ENCODE measurements at regions not wholly inside any gene's neighbourhood (a gene's known extent, or its start where the extent isn't known, plus 50 kb on each side); places are given as distances from the start of the nearest gene placed in this dataset.
A peak's percentile ranks its signal among the peaks of the same experiment; 100 is the strongest.
"Not testable (repeated sequence)": the region's sequence is repeated elsewhere in the genome, so short reads cannot be mapped to it uniquely, and the experiment has no call there.

DNA sequence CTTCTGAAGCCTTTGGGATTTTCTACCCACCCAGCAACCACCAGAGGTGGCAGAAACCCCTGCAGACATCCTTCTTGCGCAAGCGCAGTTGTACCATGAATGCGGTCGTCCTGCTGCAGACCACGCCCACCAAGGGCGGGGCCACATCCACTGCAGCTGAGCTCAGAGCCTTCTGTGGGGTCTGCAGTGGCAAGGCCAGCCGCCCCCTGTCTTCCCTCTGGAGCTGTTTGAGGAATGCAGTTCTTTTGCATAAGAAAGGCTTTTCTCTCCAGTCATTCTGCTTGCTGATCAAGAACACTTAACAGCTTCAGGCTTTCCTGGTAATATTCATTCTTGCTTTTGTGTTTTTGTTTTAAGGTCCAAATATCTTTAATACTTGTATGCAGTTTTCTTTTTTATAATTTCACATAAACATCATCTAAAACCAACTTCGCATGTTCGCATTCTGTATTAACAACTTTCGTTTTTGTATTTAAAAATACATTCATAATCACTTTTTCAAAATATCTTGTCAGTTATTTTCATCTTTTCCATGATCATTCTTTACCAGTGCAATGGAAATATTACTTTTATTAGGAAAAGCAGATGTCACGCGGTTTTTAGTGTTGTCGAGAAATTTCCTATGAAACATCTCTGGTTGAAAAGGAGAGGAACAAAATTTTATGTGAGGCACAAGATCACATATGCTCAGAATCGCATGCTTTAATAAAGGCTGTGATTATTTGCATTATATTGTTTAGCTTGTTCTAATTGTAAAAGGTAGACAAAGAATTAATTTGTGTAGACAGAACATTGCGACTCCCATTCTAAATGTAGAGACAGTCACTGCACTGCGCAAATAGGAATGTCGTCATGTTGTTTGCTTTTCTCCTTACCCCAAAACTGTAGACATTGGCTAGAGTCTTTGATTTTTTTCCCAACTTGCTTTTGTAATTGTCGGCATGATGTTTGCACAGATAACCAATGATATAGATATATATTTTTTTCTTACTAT, 98.1 kb upstream of the SNRPN start:
- H3K4me3 Mint-ChIP-seq = no peak overlapping the region
- intact Hi-C loops (cut with micrococcal nuclease) = no loop called here
- no peak overlapping the region for H3K27ac Mint-ChIP-seq
- no peaks in the 10 kb centered on the region for H3K9me3 Mint-ChIP-seq
- H3K27me3 Mint-ChIP-seq (ENCODE audit: low read depth) = peaks cover 13% of the 10 kb centered on the region
- no peaks in the 10 kb centered on the region for H3K4me1 Mint-ChIP-seq (ENCODE audit: low read depth)
- no peak for DNase-seq
- no peaks in the 10 kb centered on the region for H3K36me3 Mint-ChIP-seq (ENCODE audit: low read depth)
- CTCF ChIA-PET = no interaction called here

GRCh38 chr15:24857763-24858162, 97.0 kb upstream of the SNRPN start:
- H3K4me1 Mint-ChIP-seq (ENCODE audit: low read depth) = no peaks in the 10 kb centered on the region
- DNase-seq = no peak
- CTCF ChIA-PET = no interaction called here
- no peak overlapping the region for H3K27ac Mint-ChIP-seq
- no peak overlapping the region for H3K4me3 Mint-ChIP-seq
- intact Hi-C loops (cut with micrococcal nuclease) = no loop called here
- peaks cover 3% of the 10 kb centered on the region for H3K9me3 Mint-ChIP-seq
- no peaks in the 10 kb centered on the region for H3K36me3 Mint-ChIP-seq (ENCODE audit: low read depth)
- H3K27me3 Mint-ChIP-seq (ENCODE audit: low read depth) = peaks cover 13% of the 10 kb centered on the region

- H3K4me1 Mint-ChIP-seq (ENCODE audit: low read depth); H3K36me3 Mint-ChIP-seq (ENCODE audit: low read depth); intact Hi-C loops (cut with micrococcal nuclease); H3K9me3 Mint-ChIP-seq; H3K27ac Mint-ChIP-seq; CTCF ChIA-PET; H3K4me3 Mint-ChIP-seq; DNase-seq: not testable (repeated sequence)
- peaks cover 13% of the 10 kb centered on the region for H3K27me3 Mint-ChIP-seq (ENCODE audit: low read depth)
Observed at GRCh38 chr15:24858183-24858582, 96.6 kb upstream of the SNRPN start.

DNA sequence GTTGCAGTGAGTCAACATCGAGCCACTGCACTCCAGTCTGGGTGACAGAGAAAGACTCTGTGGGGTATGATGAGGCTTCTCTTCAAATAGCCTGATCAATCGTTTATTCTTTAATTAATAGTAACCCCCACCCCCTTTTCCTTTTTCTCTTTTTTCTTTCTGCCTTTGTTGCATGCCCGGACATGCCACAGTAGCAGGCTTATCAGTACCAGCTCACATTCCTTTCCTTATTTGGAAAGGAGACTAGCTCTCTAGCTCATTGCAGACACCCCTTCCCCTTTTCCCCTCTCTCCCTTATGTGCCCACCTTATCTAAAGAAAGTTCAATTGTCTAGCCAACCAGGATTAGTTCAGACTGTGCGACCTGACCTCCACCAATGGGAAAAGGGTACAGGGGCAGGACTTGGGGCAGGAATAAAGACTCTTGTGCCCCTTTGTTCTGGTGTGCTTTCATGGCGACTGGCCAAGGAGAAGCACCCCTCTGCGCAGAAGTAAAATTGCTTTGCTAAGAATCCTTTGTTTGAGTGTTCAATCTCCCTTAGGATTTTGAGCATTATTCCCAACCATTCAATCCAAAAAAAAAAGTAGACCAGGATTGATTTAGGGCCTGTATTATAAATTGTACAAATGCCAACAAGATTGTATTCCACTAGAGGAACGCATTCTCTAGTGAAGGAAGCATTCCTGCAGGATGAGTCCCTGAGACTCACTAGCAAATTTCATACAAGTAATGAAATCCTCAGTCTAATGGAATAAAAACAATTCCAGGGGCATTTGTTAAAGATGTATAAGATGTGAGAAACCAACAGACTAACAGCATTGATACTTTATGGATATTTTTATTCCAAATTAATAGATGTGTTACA, 95.8 kb upstream of the SNRPN start:
- Mint-ChIP-seq H3K27me3 (ENCODE audit: low read depth) (peaks cover 13% of the 10 kb centered on the region), H3K27ac (no peak overlapping the region), H3K4me1 (ENCODE audit: low read depth) (no peaks in the 10 kb centered on the region), H3K9me3 (peaks cover 3% of the 10 kb centered on the region), H3K4me3 (no peak overlapping the region), H3K36me3 (ENCODE audit: low read depth) (no peaks in the 10 kb centered on the region)
- no peak for DNase-seq
- intact Hi-C loops (cut with micrococcal nuclease) = no loop called here
- CTCF ChIA-PET = no interaction called here

GRCh38 chr15:24861014-24861690, 93.6 kb upstream of the SNRPN start:
- intact Hi-C loops (cut with micrococcal nuclease) = no loop called here
- H3K4me3 Mint-ChIP-seq = no peak overlapping the region
- CTCF ChIA-PET = no interaction called here

DNA sequence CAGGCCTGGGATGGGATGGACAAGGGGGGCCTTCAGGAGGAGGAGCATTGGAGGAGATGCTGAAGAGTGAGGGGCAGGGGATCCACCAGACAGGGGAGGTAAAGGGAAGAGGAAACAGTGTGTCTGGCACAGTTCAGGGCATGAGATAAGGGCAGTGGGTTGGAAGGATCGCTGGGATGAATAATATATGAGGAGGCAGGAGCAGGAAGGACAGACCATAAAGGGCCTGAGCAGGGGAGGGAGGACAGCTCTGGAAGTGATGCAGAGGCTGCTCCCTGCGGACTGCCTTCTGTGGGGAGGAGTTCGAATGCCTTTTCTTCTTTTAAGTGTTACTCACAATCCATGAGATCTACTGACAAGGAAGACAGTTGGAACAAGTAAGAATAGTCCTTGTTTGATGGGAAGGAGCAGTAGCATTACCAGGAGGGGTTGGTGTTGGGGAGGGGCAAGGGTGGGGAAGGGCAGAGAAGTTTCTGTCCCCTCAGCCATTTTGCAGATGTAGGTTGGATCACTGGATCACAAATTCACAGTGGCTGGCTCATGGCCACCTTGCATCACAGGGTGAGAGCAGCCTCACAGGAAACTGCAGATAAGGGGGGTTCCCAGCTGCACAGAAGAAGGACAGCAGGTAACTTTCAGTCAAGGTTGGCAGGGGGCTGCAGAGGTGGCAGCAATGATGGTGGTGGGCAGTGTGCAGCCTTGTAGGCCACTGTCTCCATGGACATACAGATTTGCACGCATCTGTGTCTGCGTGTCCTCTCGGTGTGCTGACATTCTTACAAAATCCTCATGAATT, 91.9 kb upstream of the SNRPN start:
- Mint-ChIP-seq H3K4me3 (no peak overlapping the region), H3K27ac (no peak overlapping the region), H3K9me3 (peaks cover 8% of the 10 kb centered on the region), H3K36me3 (ENCODE audit: low read depth) (no peaks in the 10 kb centered on the region), H3K4me1 (ENCODE audit: low read depth) (no peaks in the 10 kb centered on the region), H3K27me3 (ENCODE audit: low read depth) (peaks cover 8% of the 10 kb centered on the region)
- CTCF ChIA-PET = no interaction called here
- intact Hi-C loops (cut with micrococcal nuclease) = no loop called here
- DNase-seq = no peak

More at GRCh38 chr15:24861014-24861690, 93.6 kb upstream of the SNRPN start:
- Mint-ChIP-seq H3K27me3 (ENCODE audit: low read depth) (peaks cover 13% of the 10 kb centered on the region), H3K9me3 (peaks cover 6% of the 10 kb centered on the region), H3K4me1 (ENCODE audit: low read depth) (no peaks in the 10 kb centered on the region), H3K27ac (no peak overlapping the region), H3K36me3 (ENCODE audit: low read depth) (no peaks in the 10 kb centered on the region)
- no peak for DNase-seq

GRCh38 chr15:24865303-24865702, 89.5 kb upstream of the SNRPN start:
- DNase-seq = no peak
- Mint-ChIP-seq H3K9me3 (peaks cover 9% of the 10 kb centered on the region), H3K36me3 (ENCODE audit: low read depth) (no peaks in the 10 kb centered on the region), H3K4me3 (no peak overlapping the region), H3K27me3 (ENCODE audit: low read depth) (no peaks in the 10 kb centered on the region), H3K4me1 (ENCODE audit: low read depth) (no peaks in the 10 kb centered on the region), H3K27ac (no peak overlapping the region)
- intact Hi-C loops (cut with micrococcal nuclease) = no loop called here
- CTCF ChIA-PET = no interaction called here

- no peak overlapping the region for H3K27ac Mint-ChIP-seq
- DNase-seq = no peak
- intact Hi-C loops (cut with micrococcal nuclease) = no loop called here
- peaks cover 17% of the 10 kb centered on the region for H3K9me3 Mint-ChIP-seq
- no peak overlapping the region for H3K4me3 Mint-ChIP-seq
- no peaks in the 10 kb centered on the region for H3K36me3 Mint-ChIP-seq (ENCODE audit: low read depth)
- H3K4me1 Mint-ChIP-seq (ENCODE audit: low read depth) = no peaks in the 10 kb centered on the region
- CTCF ChIA-PET = interaction anchor here (0.6 to 0.7 kb wide), 2 partner anchors 529 to 1474 kb away, joined by 3 read pairs; no protein-coding TSS in a partner anchor
- H3K27me3 Mint-ChIP-seq (ENCODE audit: low read depth) = no peaks in the 10 kb centered on the region
Observed at GRCh38 chr15:24877174-24877573, 77.6 kb upstream of the SNRPN start.

- CTCF ChIA-PET = no interaction called here
- no peaks in the 10 kb centered on the region for H3K36me3 Mint-ChIP-seq (ENCODE audit: low read depth)
- no peak overlapping the region for H3K27ac Mint-ChIP-seq
- no peak overlapping the region for H3K4me3 Mint-ChIP-seq
- peak; percentile 5 for DNase-seq
- H3K27me3 Mint-ChIP-seq (ENCODE audit: low read depth) = no peaks in the 10 kb centered on the region
- intact Hi-C loops (cut with micrococcal nuclease) = no loop called here
- peaks cover 13% of the 10 kb centered on the region for H3K9me3 Mint-ChIP-seq
- H3K4me1 Mint-ChIP-seq (ENCODE audit: low read depth) = no peaks in the 10 kb centered on the region
Observed at GRCh38 chr15:24878153-24878552, 76.6 kb upstream of the SNRPN start.

GRCh38 chr15:24879492-24879891, 75.3 kb upstream of the SNRPN start:
- Mint-ChIP-seq H3K27ac (no peak overlapping the region), H3K36me3 (ENCODE audit: low read depth) (no peaks in the 10 kb centered on the region), H3K4me1 (ENCODE audit: low read depth) (no peaks in the 10 kb centered on the region), H3K4me3 (no peak overlapping the region), H3K27me3 (ENCODE audit: low read depth) (no peaks in the 10 kb centered on the region), H3K9me3 (peaks cover 16% of the 10 kb centered on the region)
- CTCF ChIA-PET = no interaction called here
- no peak for DNase-seq
- intact Hi-C loops (cut with micrococcal nuclease) = no loop called here

DNA sequence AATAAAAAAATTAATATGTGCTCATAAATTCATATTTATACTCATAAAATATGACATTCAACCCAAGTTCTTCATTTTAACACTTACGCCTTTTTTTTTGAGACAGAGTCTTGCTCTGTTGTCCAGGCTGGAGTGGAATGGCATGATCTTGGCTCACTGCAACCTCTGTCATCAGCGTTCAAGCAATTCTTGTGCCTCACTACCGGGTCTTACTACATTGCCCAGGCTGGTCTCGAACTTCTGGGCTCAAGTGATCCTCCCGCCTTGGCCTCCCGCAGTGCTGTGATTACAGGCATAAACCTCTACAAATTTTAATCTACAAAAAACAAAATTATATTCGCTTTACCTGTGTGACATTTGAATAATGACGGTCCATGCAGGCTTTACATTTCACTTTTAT, 74.1 kb upstream of the SNRPN start:
- H3K4me1 Mint-ChIP-seq (ENCODE audit: low read depth) = no peaks in the 10 kb centered on the region
- peaks cover 16% of the 10 kb centered on the region for H3K9me3 Mint-ChIP-seq
- no peaks in the 10 kb centered on the region for H3K27me3 Mint-ChIP-seq (ENCODE audit: low read depth)
- intact Hi-C loops (cut with micrococcal nuclease) = no loop called here
- H3K4me3 Mint-ChIP-seq = no peak overlapping the region
- CTCF ChIA-PET = no interaction called here
- H3K27ac Mint-ChIP-seq = no peak overlapping the region
- H3K36me3 Mint-ChIP-seq (ENCODE audit: low read depth) = no peaks in the 10 kb centered on the region
- no peak for DNase-seq

DNA sequence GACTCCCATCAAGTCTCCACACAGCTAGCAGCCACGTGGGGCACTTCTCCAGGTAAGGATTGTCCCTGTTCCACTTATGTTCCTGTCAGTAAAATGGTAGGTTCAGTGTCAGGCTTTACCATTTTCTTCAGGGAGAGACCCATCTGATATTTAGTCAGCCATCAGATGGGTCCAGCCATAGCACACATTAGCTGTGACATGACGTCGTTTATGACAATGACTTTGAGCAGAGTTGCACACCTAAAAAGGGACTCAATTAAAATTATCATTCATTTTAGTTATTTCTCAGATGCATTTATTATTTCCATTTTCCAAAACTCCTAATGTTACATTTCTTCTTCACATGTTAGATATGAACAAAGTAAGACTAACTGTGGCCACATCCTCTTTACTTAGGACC, 68.2 kb upstream of the SNRPN start:
- no peak overlapping the region for H3K4me3 Mint-ChIP-seq
- H3K27ac Mint-ChIP-seq = no peak overlapping the region
- H3K36me3 Mint-ChIP-seq (ENCODE audit: low read depth) = no peaks in the 10 kb centered on the region
- no peaks in the 10 kb centered on the region for H3K27me3 Mint-ChIP-seq (ENCODE audit: low read depth)
- peaks cover 13% of the 10 kb centered on the region for H3K9me3 Mint-ChIP-seq
- intact Hi-C loops (cut with micrococcal nuclease) = no loop called here
- DNase-seq = no peak
- CTCF ChIA-PET = no interaction called here
- H3K4me1 Mint-ChIP-seq (ENCODE audit: low read depth) = no peaks in the 10 kb centered on the region

Measured in activated naive CD4-positive, alpha-beta T cell treated with anti-CD3 and anti-CD28 coated beads for 36 hours (primary cell).